Lower leg skin (tissue), 4 donors: ENCODE measurements at regions not wholly inside any gene's neighbourhood (a gene's known extent, or its start where the extent isn't known, plus 50 kb on each side); places are given as distances from the start of the nearest gene placed in this dataset.

Source experiments
- DNase-seq, 2 donors: peaks; one replicate each; pipeline ENCODE4 v3.0.0-alpha.2; 2019; ENCODE audit warnings: low spot score in 2 of 2
- H3K4me3 ChIP-seq: fragments of 200-600 bp; sonication (generic); 2 replicates; pipeline ENCODE4 v1.5.1; 2017; ENCODE audit warnings: mild to moderate bottlenecking, low read depth; ENCODE audit not compliant: poor library complexity, severe bottlenecking
- POLR2A ChIP-seq, 2 donors: fragments of 450-650 bp; IDR thresholded peaks; one replicate each; pipeline ENCODE4 v1.6.1; 2016 to 2017; ENCODE audit warnings: antibody characterized with exemption in 2 of 2, mild to moderate bottlenecking in 1 of 2, moderate library complexity in 1 of 2
- WGBS, 2 donors: methylation state at CpG; one replicate each; pipeline ENCODE4 v1.1.5; 2018; 5-methylcytosine and 5-hydroxymethylcytosine counted together
- intact Hi-C: fragments of 100-400 bp; cut with DNase I; formaldehyde crosslinking; loops from one replicate; pipeline ENCODE4 v1.15.0; 2023; ENCODE audit warnings: low total_unique reads
- TF ChIP-seq, protein P1 (sequence below), 3 donors: fragments of 450-650 bp; IDR thresholded peaks; one replicate each; pipeline ENCODE4 v1.5.1; 2016; ENCODE audit warnings: antibody characterized with exemption in 3 of 3, mild to moderate bottlenecking in 3 of 3, moderate library complexity in 2 of 3

- intact Hi-C loops = no loop called here
- TF ChIP-seq, protein P1, sequence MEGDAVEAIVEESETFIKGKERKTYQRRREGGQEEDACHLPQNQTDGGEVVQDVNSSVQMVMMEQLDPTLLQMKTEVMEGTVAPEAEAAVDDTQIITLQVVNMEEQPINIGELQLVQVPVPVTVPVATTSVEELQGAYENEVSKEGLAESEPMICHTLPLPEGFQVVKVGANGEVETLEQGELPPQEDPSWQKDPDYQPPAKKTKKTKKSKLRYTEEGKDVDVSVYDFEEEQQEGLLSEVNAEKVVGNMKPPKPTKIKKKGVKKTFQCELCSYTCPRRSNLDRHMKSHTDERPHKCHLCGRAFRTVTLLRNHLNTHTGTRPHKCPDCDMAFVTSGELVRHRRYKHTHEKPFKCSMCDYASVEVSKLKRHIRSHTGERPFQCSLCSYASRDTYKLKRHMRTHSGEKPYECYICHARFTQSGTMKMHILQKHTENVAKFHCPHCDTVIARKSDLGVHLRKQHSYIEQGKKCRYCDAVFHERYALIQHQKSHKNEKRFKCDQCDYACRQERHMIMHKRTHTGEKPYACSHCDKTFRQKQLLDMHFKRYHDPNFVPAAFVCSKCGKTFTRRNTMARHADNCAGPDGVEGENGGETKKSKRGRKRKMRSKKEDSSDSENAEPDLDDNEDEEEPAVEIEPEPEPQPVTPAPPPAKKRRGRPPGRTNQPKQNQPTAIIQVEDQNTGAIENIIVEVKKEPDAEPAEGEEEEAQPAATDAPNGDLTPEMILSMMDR (IDR thresholded peaks at IDR 0.05) = no peak
- no peak for TF ChIP-seq POLR2A (IDR thresholded peaks at IDR 0.05)
- H3K4me3 ChIP-seq = no peak overlapping the region
- 89 to 91% methylated on average over 11 of the region's 11 CpGs for WGBS, 2 donors
- no peak for DNase-seq
Measured at GRCh38 chr2:7356909-7357584, 439.8 kb downstream of the RNF144A start.

DNA sequence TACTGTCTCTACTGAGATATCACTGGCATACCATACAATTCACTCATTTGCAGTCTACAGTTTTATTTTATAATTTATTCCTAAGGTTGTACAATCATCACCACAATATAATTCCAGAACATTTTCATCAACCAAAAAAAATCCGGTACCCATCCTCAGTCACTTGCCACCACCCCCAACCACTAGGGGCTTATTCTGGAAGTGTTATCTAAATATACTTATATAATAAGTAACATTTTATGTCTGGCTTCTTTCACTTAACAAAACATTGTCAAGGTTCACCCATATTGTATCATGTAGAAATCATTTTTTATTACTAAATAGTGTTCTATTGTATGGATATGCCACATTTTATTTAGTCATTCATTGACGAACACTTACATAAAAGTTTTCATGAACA, 440.8 kb downstream of the RNF144A start:
- 94 to 99% methylated on average over 2 of the region's 2 CpGs for WGBS, 2 donors
- H3K4me3 ChIP-seq = no peak overlapping the region
- DNase-seq = no peak
- TF ChIP-seq, protein P1 (IDR thresholded peaks at IDR 0.05) = no peak
- TF ChIP-seq POLR2A (IDR thresholded peaks at IDR 0.05) = no peak
- intact Hi-C loops = no loop called here

DNA sequence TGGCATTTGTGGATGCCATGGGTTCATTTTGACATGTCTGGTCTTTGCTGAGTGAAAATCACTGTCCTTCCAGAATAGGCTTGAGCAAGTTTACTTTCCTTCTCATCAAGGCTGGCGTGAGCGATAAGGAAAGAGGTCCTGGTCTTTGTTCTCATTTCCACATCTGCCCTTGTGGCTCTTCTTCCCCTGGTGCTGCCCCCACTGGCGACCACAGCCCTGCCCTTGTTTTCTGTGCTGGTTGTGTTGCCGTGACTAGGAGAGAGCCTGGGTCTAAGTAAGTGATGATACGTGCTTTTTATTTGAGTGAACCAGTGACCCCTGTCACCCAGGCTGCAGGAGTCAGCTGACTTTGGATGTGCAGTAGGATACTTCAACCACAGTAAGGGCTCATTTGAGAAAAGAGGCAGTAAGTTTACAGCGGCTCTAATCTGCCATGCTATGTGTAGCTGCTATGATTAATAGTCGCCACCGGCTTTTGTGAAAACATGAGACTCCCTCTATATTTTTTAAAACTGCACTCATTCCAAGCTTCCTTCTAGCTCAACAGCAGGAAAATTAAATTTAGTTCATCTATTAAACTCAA, 441.7 kb downstream of the RNF144A start:
- 71 to 74% methylated on average over 8 of the region's 8 CpGs for WGBS, 2 donors
- TF ChIP-seq, protein P1 (IDR thresholded peaks at IDR 0.05) = no peak
- TF ChIP-seq POLR2A (IDR thresholded peaks at IDR 0.05) = no peak

DNA sequence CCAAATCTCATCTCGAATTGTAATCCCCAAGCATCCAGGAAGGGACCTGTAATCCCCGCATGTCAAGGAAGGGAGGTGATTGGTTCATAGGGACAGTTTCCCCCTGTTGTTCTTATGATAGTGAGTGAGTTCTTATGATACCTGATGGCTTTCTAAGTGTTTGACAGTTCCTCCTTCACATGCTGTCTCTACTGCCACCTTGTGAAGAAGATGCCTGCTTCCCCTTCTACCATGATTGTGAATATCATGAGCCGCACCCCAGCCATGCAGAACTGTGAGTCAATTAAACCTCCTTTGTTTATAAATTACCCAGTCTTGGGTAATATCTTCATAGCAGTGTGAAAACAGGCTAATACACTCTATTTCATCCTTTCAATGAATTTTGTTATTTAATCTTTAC, 446.7 kb downstream of the RNF144A start:
- H3K4me3 ChIP-seq = no peak overlapping the region
- TF ChIP-seq, protein P1 (IDR thresholded peaks at IDR 0.05) = no peak
- TF ChIP-seq POLR2A (IDR thresholded peaks at IDR 0.05) = no peak
- WGBS, 2 donors = 58 to 90% methylated on average over 3 of the region's 3 CpGs
- intact Hi-C loops = no loop called here
- DNase-seq = no peak

More for the DNA sequence above, 441.7 kb downstream of the RNF144A start:
- no peak for DNase-seq
- H3K4me3 ChIP-seq = no peak overlapping the region
- intact Hi-C loops = no loop called here

DNA sequence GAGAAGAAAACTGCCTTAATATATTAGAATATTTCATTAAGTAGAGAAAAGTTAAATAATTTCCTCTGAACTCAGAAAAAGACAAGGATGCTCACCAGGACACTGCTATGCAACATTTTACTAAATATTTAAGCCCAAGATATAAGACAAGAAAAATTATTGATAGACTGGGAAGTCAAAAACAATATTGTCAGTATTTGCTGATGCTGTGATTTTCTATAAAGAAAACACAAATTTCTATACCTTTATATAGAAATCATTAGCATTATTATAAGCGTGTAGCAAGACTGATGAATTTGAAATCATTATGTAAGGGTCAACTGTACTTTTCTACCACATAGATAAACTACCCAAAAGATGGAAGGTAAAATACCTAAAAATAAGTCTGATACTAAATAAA, 451.0 kb downstream of the RNF144A start:
- DNase-seq = no peak
- H3K4me3 ChIP-seq = no peak overlapping the region
- WGBS, 2 donors = 95 to 98% methylated on average over 1 of the region's 1 CpG
- TF ChIP-seq, protein P1 (IDR thresholded peaks at IDR 0.05) = no peak
- TF ChIP-seq POLR2A (IDR thresholded peaks at IDR 0.05) = no peak
- intact Hi-C loops = no loop called here
